ENCODE measurements at regions not wholly inside any gene's neighbourhood (a gene's known extent, or its start where the extent isn't known, plus 50 kb on each side); places are given as distances from the start of the nearest gene placed in this dataset.

DNA sequence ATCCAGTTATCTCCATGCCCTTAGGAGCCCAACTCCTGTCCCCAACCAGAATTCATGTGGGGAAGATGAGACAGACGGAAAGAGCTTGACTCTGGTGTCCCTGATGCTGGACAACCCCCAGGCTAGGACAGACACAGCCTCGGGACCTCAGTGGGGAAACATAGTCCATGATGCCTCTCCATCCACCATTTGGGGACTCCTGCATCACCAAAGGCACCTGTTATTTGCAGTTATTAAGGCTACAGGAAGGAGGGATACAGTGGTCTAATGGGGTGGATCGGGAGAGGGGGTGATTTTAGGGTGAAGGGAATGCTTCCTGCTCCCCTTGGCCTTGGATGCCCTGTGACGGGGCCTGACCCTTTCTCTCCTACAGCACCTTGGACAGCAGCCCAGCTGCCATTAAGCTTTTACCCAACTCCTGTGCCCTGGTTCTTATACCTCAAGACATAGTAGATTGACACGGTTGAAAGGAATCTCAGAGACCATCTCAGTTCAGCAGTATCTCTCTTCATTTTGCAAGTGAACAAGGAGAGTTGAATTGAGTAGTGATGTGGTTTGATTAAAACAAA, 111.6 kb downstream of the MATN1 start:
- peaks cover 0 to 1% of the 10 kb centered on the region in 2 donors for H3K4me1 Mint-ChIP-seq (ENCODE audit: low read depth in 2 of 2)
- ATAC-seq (replicated peaks) (no peak), DNase-seq (no peak)
- no peaks in the 10 kb centered on the region for H3K9me3 Mint-ChIP-seq
- no peak overlapping the region for H3K27ac Mint-ChIP-seq
- H3K4me3 Mint-ChIP-seq = no peak overlapping the region
- H3K36me3 Mint-ChIP-seq (ENCODE audit: insufficient read depth) = no peaks in the 10 kb centered on the region
- peaks cover 48 to 86% of the 10 kb centered on the region in 2 donors for H3K27me3 Mint-ChIP-seq

DNA sequence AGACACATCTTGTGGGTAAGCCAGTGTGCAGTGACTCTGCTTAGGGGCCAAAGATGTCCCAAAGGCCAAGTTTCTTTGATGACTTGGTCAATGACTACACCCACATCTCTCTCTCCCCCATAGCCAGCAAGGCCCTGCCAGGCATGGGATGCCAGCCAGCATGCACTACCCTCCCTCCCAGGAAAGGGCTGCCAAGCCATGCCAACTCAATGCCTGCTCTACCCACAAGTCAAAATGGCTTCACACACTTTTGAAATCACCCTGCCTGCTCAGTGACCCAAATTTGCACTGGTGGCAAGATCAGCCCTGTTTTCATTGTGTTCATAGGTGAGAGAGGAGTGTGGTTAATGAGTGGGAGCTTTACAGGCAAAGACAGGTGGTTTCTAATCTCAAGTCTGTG, 112.5 kb downstream of the MATN1 start:
- ATAC-seq (replicated peaks) (no peak), DNase-seq (no peak)
- Mint-ChIP-seq H3K4me1 (ENCODE audit: low read depth in 2 of 2) (peaks cover 0 to 1% of the 10 kb centered on the region in 2 donors), H3K4me3 (no peak overlapping the region), H3K27ac (no peak overlapping the region), H3K9me3 (no peaks in the 10 kb centered on the region), H3K36me3 (ENCODE audit: insufficient read depth) (no peaks in the 10 kb centered on the region), H3K27me3 (peaks cover 41 to 86% of the 10 kb centered on the region in 2 donors)

DNA sequence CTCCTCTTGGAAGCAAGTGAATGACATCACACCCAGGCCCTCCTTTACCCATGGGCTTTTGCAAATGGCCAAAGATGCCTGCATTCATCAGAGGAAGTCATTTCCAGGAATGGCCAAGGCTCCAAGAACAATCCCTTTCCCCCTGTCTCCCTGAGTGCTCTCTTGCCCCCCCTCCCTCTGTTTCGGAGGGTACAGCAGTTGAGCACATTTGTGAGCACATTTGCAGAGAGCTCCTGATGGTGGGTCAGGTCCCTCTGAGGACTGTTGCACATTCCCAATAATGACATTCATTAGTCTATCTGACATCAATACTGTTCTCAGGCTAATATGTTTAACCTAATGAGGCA, 113.4 kb downstream of the MATN1 start:
- peaks cover 33 to 86% of the 10 kb centered on the region in 2 donors for H3K27me3 Mint-ChIP-seq
- no peak overlapping the region for H3K4me3 Mint-ChIP-seq
- ATAC-seq (replicated peaks) = no peak
- H3K27ac Mint-ChIP-seq = no peak overlapping the region
- peaks cover 0 to 1% of the 10 kb centered on the region in 2 donors for H3K4me1 Mint-ChIP-seq (ENCODE audit: low read depth in 2 of 2)
- DNase-seq = no peak
- no peaks in the 10 kb centered on the region for H3K9me3 Mint-ChIP-seq
- no peaks in the 10 kb centered on the region for H3K36me3 Mint-ChIP-seq (ENCODE audit: insufficient read depth)

DNA sequence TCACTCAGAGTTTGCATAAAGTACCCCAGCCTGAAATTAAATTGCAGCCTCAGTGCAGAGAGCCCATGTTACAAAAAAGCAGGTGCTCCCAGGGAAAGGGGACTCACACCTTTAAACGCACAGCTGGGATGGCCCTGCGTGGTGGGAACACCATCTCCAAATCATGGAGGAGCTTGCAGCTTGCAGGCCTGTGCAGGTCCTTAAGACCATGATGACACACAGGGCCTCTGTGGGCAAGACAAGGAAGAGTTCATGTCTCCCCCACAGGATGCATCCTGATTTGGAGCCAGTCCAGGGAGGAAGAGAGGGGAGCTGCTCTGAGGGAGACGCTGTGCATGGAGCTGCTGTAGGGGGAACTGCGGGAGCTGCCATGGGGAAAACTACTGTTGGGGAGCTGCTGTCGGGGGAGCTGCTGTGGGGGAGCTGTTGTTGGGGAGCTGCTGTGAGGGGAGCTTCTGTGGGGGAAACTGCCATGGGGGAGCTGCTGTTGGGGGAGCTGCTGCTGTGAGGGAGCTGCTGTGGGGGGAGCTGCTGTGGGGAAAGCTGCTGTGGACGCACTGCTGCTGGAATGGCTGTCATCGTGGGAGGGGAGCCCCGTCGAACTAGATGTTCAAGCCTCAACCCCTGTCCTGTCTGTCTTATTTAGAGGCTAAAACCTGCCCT, 113.9 kb downstream of the MATN1 start:
- no peaks in the 10 kb centered on the region for H3K9me3 Mint-ChIP-seq
- ATAC-seq (replicated peaks) = no peak
- no peaks in the 10 kb centered on the region for H3K36me3 Mint-ChIP-seq (ENCODE audit: insufficient read depth)
- DNase-seq = no peak
- H3K4me1 Mint-ChIP-seq (ENCODE audit: low read depth in 2 of 2) = peaks cover 0 to 1% of the 10 kb centered on the region in 2 donors
- H3K27ac Mint-ChIP-seq = no peak overlapping the region
- H3K27me3 Mint-ChIP-seq = peaks cover 28 to 86% of the 10 kb centered on the region in 2 donors
- H3K4me3 Mint-ChIP-seq = no peak overlapping the region

DNA sequence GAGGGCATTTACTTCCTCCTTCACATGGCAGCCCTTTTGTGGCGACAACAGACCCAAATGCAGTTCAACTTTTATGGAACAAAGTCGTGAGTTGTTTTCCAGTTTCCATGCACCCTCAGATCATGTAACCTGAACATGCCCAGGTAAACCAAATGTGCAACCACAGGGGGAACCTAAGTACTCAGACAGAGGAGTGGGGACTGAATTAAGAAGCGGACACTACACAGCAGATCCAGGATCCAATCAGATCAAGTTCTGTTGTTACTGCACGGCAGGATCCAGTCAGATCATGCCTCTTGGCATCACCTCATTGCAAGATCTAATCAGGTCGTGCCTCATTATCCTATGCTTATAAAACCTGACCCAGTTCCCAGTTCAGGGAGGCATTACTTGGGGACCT, 115.7 kb downstream of the MATN1 start:
- H3K4me1 Mint-ChIP-seq (ENCODE audit: low read depth in 2 of 2) = peaks cover 0 to 1% of the 10 kb centered on the region in 2 donors
- no peak overlapping the region for H3K27ac Mint-ChIP-seq
- ATAC-seq (replicated peaks) (no peak), DNase-seq (no peak)
- no peaks in the 10 kb centered on the region for H3K9me3 Mint-ChIP-seq
- no peak overlapping the region for H3K4me3 Mint-ChIP-seq
- H3K27me3 Mint-ChIP-seq = peaks cover 22 to 95% of the 10 kb centered on the region in 2 donors
- H3K36me3 Mint-ChIP-seq (ENCODE audit: insufficient read depth) = no peaks in the 10 kb centered on the region

DNA sequence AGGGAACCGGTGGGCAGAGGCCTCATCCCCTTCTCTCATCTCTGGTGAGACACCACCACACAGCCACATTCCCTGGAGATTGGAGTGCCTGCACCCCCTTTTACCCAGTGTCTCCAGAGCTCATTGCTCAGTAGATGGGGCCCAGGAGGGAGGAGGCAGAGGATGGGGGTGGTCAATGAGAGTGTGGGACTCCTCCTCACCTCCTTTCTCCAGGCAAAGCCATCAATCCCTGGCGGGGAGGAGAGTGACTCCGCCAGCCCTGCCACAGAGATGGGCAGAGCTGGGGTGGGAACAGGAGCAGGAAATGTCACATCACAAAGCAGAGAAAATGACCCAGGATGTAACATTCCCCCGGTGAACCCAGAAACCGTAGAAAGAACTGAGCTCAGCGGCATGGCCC, 117.2 kb downstream of the MATN1 start:
- Mint-ChIP-seq H3K27me3 (peaks cover 17 to 100% of the 10 kb centered on the region in 2 donors), H3K4me3 (no peak overlapping the region), H3K36me3 (ENCODE audit: insufficient read depth) (no peaks in the 10 kb centered on the region), H3K27ac (no peak overlapping the region), H3K9me3 (no peaks in the 10 kb centered on the region), H3K4me1 (ENCODE audit: low read depth in 2 of 2) (peaks cover 0 to 1% of the 10 kb centered on the region in 2 donors)
- ATAC-seq (replicated peaks) (no peak), DNase-seq (no peak)

DNA sequence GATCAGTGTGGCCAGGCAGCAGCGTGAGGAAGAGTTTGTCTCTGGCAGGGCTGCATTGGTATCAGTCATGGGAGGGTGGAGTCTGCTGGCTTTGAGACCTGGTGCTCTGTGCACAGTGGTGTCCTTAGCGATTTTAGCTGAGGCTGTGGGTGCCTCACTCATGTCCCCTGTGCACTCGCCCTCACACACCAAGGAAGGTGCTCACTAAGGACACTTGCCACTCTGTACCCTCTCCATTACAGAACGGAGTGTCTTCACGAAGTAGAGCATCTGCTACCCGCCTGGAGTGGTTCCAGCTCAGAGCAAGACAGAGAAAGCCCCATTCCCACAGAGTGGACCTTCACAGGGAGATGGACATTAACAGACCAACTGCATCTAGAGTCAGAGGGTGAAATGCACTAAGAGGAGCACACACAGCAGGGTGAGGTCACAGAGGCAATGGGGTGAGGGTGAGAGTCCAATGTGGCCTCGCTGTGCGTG, 117.9 kb downstream of the MATN1 start:
- peaks cover 19 to 100% of the 10 kb centered on the region in 2 donors for H3K27me3 Mint-ChIP-seq

DNA sequence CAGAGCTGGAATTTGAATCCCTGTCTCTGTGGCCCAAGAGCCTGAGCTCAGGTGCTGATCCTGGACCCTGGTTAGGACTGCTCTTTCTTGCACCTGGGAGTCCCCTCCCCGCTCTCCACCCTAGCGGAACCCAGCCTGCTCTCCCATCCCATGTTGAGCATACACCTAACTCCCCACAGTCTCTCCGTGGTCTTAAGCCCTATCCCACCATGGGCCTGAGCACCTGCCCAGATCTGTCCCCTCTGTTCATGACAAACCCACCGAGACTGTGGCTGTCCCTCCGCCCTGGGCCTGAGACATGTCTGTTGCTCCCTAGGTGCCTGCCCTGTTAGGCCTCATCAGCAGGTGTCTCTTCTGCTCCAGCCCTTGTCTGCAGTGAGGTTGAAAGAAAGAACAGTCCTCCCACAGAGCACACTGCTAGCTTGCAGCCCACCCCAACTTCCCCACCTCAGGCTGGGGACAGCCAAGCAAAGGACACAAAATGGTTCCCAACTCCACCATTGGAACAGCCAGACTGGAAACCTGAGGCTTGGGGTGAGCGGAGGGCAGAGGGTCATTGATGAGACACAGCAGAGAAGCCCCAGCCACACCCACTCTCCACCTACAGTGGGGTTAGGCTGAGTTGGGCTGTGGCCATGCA, 118.5 kb downstream of the MATN1 start:
- Mint-ChIP-seq H3K36me3 (ENCODE audit: insufficient read depth) (no peaks in the 10 kb centered on the region), H3K9me3 (no peaks in the 10 kb centered on the region), H3K4me1 (ENCODE audit: low read depth in 2 of 2) (peaks cover 0 to 1% of the 10 kb centered on the region in 2 donors), H3K27ac (no peak overlapping the region), H3K4me3 (no peak overlapping the region), H3K27me3 (peaks cover 23 to 100% of the 10 kb centered on the region in 2 donors)
- no peak for DNase-seq
- no peak for ATAC-seq (replicated peaks)

More for the DNA sequence above, 117.9 kb downstream of the MATN1 start:
- Mint-ChIP-seq H3K36me3 (ENCODE audit: insufficient read depth) (no peaks in the 10 kb centered on the region), H3K4me3 (no peak overlapping the region), H3K9me3 (no peaks in the 10 kb centered on the region), H3K27ac (no peak overlapping the region), H3K4me1 (ENCODE audit: low read depth in 2 of 2) (peaks cover 0 to 1% of the 10 kb centered on the region in 2 donors)
- ATAC-seq (replicated peaks) (no peak), DNase-seq (no peak)

DNA sequence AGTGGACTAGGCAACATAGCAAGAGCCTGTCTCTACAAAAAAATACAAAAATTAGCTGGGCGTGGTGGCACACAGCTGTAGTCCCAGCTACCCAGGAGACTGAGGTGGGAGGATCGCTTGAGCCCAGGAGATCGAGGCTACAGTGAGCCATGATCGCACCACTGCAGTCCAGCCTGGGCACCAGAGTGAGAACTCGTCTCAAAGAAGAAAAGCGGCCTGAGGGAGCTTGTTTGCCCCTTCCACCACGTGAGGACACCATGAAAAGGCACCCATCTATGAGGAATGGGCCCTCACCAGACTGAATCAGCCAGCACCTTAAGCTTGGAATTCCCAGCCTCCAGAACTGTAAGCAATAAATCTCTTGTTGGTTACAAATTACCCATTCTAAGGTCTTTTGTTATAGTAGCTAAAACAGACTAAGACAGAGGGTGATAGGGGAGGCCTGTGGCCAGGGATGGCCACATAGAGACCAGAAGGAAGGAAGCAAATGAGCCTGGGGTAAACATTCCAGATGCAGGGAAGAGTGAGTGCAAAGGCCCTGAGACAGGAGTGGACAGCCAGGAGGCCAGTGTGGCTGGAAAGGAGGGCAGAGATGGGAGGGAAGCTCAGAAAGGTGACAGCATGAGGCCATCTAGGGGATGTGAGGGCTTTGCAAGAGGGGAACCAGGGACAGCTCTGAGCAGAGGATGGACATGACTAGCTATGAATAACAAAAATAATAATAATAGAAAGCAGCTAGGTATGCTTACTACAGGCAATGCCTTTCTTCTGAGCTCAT, 120.1 kb downstream of the MATN1 start:
- DNase-seq (no peak), ATAC-seq (replicated peaks) (no peak)
- no peaks in the 10 kb centered on the region for H3K36me3 Mint-ChIP-seq (ENCODE audit: insufficient read depth)
- H3K27ac Mint-ChIP-seq = no peak overlapping the region
- peaks cover 15 to 97% of the 10 kb centered on the region in 2 donors for H3K27me3 Mint-ChIP-seq
- no peaks in the 10 kb centered on the region for H3K4me1 Mint-ChIP-seq (ENCODE audit: low read depth in 2 of 2)
- H3K9me3 Mint-ChIP-seq = no peaks in the 10 kb centered on the region
- H3K4me3 Mint-ChIP-seq = no peak overlapping the region

DNA sequence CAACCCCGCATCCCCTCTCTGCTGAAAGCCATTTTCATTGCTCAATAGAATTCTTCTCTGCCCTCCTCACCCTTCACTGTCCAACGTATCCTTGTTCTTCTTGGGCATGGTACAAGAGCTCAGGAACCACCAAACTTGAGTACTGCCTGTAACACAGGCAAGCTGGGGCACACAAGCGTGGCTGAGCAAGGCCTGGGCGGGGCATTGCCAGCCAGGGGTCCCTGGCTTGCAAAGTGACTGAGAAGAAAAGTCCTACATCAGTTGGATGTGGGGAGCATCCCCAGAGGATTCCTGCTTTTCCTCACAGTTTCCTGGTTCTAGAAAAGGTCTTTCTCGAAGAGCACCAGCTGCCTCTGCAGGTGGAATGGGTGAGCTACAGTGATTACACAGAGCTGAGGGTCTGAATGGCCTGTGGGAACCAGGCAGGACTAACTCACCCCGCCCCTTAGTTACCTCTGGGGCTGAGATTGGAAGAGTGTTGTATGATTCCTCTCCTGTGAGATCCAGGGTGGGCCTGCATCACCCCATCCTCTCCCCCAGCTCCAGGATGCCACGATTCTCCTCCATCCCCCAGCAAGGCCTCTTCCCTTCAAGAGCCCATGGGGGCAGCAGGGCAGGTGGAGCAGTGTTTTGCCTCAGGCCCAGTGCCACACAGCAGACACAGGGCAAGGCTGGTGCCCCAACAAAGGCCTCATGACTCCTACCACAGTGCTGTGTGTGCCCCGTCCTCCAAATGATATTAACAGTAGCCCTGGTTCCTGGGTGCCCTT, 121.9 kb downstream of the MATN1 start:
- Mint-ChIP-seq H3K36me3 (ENCODE audit: insufficient read depth) (no peaks in the 10 kb centered on the region), H3K9me3 (no peaks in the 10 kb centered on the region), H3K27me3 (peaks cover 21 to 93% of the 10 kb centered on the region in 2 donors), H3K4me3 (no peak overlapping the region), H3K27ac (no peak overlapping the region), H3K4me1 (ENCODE audit: low read depth in 2 of 2) (no peaks in the 10 kb centered on the region)
- DNase-seq = no peak
- no peak for ATAC-seq (replicated peaks)

DNA sequence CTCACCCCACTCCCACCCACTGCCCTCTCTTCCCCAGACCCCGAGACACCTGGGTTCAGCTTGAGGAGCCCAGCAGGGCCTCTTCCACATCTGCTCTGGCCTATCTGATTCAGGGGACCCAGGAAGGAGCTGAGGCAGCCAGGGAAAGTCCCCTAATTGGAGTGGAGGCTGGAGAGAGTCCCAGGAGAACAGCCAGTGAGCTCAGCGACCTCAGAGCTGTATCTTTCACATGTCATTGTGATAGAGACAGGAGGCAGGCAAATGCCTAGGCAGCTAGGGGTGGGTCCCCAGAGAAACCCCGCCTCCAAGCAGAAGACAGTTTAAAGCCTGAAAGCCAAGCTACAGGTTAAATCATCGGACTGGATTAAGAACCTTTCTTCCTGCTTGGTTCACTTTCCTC, 122.7 kb downstream of the MATN1 start:
- Mint-ChIP-seq H3K9me3 (no peaks in the 10 kb centered on the region), H3K4me3 (no peak overlapping the region), H3K27me3 (peaks cover 22 to 85% of the 10 kb centered on the region in 2 donors), H3K27ac (no peak overlapping the region), H3K36me3 (ENCODE audit: insufficient read depth) (no peaks in the 10 kb centered on the region), H3K4me1 (ENCODE audit: low read depth in 2 of 2) (no peaks in the 10 kb centered on the region)
- DNase-seq (no peak), ATAC-seq (replicated peaks) (no peak)

DNA sequence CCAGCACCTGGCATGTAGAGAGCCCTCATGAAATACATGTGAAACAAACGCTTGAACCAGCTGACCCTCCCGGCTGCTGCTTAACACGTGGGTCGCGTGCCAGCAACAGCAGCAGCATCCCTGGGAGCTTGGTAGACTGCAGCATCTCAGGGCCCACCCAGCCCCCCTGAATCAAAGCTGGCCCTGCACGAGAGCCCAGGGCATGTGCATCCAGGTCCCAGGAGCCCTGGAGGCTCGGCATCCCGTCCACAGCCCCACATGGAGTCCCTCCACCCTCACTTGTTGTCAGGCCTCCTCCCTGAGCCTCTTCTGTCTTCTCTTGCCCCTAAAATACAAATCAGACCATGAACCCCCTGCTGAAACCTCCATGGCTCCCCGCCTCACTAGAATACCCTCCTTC, 123.1 kb downstream of the MATN1 start:
- H3K27ac Mint-ChIP-seq = no peak overlapping the region
- no peaks in the 10 kb centered on the region for H3K9me3 Mint-ChIP-seq
- DNase-seq (no peak), ATAC-seq (replicated peaks) (no peak)
- H3K4me3 Mint-ChIP-seq = no peak overlapping the region
- H3K27me3 Mint-ChIP-seq = peaks cover 24 to 84% of the 10 kb centered on the region in 2 donors
- H3K4me1 Mint-ChIP-seq (ENCODE audit: low read depth in 2 of 2) = no peaks in the 10 kb centered on the region
- no peaks in the 10 kb centered on the region for H3K36me3 Mint-ChIP-seq (ENCODE audit: insufficient read depth)

DNA sequence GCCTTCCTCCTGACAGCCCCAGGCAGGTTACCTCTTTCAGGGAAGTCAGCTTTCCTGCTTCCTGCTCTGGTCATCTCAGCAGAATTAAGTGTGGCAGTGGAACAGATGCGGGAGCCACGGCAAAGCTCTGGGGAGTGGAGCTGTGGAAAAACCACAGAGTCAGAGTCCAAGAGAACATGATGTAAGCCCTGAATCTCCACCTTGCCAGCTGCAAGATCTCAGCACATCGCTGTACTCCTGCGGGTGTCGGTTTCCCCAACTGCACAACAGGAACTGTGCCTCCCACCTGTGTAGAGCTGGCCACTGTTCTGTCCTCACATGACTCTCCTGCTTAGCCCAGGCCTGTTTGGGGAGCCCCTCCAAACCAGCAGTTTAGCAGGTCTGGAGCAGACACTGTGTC, 123.7 kb downstream of the MATN1 start:
- no peak for DNase-seq
- no peak for ATAC-seq (replicated peaks)
- H3K9me3 Mint-ChIP-seq = no peaks in the 10 kb centered on the region
- no peak overlapping the region for H3K4me3 Mint-ChIP-seq
- no peaks in the 10 kb centered on the region for H3K36me3 Mint-ChIP-seq (ENCODE audit: insufficient read depth)
- H3K27ac Mint-ChIP-seq = no peak overlapping the region
- H3K4me1 Mint-ChIP-seq (ENCODE audit: low read depth in 2 of 2) = no peaks in the 10 kb centered on the region
- peaks cover 28 to 84% of the 10 kb centered on the region in 2 donors for H3K27me3 Mint-ChIP-seq
